HG03571 (cell line): ENCODE measurements at regions not wholly inside any gene's neighbourhood (a gene's known extent, or its start where the extent isn't known, plus 50 kb on each side); places are given as distances from the start of the nearest gene placed in this dataset.

Experiments used
- ATAC-seq: cut with Tn5 transposase; IDR thresholded peaks from one replicate; pipeline ENCODE4 v1.9.1; 2021; ENCODE audit not compliant: unreplicated experiment

- ATAC-seq, result no peak
Observed at GRCh38 chr4:17301266-17301665, 210.6 kb downstream of the QDPR start.

DNA sequence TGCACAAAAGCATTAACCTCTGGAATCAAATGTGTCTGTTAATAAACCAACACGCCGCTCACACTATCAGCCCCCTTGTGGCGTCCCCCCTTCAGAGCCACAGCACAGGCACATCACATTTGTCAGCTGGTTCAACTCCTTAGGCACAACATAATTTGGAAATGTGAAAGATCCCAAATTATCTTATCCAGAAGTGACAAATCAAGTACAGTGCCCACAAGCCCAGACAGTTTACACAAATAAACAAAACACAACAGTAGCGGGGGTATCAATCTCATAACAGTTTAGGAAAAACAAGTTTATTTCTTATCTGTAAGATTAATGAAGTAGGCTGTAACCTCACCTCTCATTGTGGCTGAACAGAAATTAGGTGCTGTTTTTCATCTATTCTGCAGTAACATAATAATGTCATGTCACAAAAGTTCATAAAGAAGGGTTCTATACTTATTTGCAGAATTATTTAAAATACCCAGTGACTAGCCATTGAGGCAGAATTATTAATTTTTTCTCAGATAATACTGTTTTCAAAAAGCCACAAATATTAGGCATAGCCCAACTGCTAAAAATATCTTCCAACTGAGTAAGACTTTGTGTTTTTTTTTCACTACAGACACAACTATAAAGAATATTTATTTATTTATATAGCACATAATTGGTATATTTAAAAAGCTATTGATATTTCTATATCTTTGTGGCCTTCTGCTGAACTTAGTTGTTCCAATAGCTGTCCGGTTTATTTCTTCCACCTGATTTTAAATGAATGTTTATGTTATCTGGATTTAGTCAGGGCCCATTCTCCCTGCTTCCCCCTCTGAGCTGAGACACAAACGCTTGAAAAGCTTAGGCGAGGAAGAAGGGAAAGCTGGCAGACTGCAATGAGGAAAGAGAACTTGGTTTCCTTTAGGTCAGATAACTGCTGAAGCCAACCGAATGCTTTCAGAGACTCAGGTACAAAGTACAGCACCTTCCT is 214.7 kb downstream of the QDPR start:
- no peak for ATAC-seq

DNA sequence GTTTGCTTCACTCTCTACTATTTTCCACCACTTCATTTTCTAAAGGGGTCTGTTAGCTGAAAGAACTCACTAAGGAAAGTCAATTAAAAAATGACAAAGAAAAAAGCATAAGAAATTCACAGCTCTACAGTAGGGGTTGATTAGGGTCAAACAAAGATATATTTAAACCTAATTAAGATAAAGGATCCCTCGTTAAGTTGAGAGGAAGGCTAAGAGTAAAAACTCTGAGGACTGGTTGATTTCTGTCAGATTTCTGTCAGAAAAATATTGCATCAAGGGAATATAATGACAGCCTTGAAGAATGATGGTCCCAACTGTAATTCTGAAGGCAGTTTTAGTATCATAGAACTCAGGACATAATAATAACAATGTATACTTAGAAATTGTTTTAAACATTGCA is 218.0 kb downstream of the QDPR start:
- ATAC-seq, result no peak

GRCh38 chr4:17288151-17288550 is 223.7 kb downstream of the QDPR start:
- no peak for ATAC-seq

- no peak for ATAC-seq
Observed at GRCh38 chr4:17286752-17287460, 225.0 kb downstream of the QDPR start.

DNA sequence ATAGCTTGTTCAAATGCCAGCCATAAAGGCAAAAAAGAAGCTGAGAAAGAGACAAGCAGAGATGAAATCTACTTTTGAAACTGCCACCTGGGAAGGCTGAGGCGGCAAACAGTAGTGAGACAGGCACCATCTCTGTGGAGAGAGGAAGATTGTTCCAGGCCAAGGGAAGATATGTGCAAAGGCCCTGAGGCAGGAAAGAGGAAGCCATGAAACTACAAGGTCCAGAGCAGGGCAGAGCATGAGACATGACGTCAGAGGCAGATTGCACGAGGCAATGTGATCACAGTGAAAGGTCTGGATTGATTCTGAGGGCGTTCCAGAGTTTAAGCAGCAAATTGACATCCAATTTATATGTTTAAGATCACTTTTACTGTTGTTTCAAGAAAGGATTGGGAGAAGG is 226.1 kb downstream of the QDPR start:
- ATAC-seq, result no peak

- ATAC-seq, result no peak
Observed at GRCh38 chr4:17284323-17285175, 227.3 kb downstream of the QDPR start.

GRCh38 chr4:17283832-17284231 is 228.1 kb downstream of the QDPR start:
- no peak for ATAC-seq

- ATAC-seq, result no peak
Observed at GRCh38 chr4:17283251-17283650, 228.6 kb downstream of the QDPR start.

DNA sequence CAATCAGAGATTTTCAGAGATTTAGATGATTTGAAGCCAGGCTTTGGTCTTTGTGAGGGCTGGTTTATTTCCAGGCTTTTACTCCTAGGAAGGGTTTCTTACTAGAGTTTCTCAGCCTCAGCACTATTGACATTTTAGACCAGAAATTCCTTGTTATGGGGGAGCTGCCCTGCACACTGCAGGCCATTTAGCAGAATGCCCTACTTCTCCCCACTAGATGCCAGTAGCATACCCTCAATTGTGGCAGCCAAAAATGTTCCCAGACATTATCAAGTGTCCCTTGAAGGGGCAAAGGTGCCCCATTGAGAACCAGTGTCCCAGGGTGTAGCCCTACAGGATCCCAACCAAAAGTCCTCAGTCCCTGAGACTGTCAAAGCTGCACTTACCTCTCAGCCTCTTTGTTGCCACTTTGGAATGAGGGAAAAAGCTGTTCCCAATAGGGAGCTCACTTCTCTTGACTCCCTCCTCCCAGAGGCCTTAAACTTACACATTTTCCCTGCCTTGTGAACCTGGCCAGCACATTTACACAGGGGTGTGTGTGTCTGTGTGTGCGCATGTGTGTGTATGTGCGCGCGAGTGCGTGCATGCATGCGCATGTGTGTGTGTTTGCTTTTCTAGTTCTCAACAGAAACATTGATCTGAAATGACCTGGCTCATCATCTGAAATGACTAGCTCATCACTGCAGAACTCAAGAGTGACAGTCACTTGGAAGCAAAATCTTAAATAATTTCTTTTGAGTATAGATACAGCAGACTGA is 231.4 kb downstream of the QDPR start:
- ATAC-seq, result no peak

DNA sequence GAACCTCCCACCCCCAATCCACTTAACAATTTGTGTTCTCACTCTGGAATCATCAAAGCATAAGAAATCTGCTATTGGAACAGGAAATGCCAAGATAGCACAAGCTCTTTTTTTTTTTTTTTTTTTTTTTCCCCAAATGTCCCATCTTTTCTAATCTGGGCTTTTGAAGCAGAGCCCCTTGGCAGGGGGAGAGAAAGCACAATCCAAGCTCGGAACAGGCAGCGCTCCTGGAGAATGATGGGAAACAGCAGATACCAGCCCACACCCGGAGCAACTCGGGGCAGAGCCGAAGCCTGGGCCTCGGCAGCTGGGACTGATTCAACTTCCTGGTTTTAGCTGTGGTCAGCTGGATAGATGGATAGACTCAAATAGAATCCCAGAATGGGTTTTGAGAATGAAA is 235.1 kb downstream of the QDPR start:
- no peak for ATAC-seq

DNA sequence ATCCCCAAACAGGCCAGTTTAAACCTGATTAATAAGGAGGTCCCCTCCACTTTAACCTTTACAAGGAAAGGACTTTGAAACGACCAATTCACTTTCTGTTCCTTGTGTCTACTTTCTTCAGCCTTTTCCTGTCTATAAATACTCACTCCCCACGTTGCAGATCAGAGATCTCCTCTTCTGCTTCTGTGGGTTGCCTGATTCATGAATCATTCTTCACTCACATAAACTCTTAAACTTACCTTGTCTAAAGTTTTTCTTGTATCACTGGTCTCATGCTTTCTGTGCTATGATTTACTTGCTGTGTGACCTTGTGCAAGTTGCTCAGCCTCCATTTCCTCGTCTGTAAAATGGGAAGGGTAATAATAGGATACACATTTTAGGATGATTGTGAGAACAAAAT is 236.1 kb downstream of the QDPR start:
- no peak for ATAC-seq

DNA sequence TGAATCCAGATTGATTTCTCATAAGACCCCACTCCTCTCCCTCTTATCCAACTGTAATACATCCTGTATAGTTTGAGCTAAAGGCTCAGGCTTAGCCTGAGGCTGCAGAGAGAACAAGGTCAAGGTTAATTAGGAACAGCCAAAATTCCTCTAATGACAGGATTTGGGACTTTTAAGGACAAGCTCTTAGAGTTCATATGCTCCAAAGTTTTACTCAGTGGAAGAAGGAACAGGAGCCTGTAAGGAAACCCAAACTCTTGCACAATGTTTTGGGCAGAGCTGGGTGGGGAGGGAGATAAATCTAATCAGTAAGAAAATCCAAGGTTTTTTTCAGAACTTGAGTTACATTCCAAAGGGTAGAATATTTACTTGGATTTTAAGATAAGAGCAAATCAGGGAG is 238.8 kb downstream of the QDPR start:
- no peak for ATAC-seq

- ATAC-seq, result no peak
Observed at GRCh38 chr4:17272154-17272553, 239.7 kb downstream of the QDPR start.

GRCh38 chr4:17265653-17266052 is 246.2 kb downstream of the QDPR start:
- ATAC-seq, result no peak

DNA sequence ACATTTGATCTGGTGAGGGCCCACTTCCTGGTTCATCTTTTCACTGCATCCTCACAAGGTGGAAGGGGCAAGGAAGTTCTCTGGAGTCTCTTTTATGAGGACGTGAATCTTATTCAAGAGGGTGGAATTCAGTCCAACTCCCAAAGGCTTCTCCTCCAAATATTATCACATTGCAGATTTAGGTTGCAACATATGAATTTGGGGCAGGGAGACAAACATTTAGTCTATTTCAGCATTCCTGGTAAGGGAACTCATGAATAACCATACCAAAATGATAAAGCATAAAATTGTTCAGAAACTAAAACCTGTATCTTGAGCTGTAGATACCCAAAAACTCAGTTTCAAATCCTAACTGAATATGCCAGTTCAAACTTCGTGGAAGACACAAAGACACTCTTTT is 246.8 kb downstream of the QDPR start:
- no peak for ATAC-seq

DNA sequence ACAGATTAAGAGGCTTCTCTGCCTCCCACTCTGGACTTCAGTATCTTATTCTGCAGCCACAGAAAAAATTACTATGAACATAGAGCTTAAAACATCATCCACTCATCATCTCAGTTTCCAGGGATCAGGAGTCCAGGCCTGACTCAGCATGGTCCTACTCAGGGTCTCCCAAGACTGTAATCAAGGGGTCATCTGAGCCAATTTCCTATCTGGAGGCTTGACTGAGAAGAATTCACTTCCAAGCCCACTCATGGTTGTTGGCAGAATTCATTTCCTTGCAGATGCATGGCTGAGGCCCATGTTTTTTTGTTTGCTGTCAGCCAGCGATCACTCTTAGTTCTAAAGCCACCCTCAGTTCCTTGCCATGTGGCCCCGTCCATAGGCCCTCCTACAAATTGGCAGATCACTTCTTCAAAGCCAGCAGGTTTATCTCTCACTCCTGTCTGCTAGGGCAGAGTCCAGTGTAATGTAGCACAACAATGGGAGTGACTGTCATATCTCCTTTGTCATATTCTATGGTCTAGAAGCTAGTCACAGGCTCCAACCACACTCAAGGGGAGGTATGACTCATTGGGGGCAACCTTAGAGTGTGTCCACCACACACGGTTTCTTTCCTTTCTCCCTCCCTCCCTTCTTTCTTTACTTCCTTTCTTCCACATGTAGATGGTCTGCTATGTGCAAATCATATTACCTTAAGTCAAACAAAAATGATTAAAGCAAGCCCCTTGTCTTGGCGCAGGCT is 251.6 kb downstream of the QDPR start:
- no peak for ATAC-seq

DNA sequence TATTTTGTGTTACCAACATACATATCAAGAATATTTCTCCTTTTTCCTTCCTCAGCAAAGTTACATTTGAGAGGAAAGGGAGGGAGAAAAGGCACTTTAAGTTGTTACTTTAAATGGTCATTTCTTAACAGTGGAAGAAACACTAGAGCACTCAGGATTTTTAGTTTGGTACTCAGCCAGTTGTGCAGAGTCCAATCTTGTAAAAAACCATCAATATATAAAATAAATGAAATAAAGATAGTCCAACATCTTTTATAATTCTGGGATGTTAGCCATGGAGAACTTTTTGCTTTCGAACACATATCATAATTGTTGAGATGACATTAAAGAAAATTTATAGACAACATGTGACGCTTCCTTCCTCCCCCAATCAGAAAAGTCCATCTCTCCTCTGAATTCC is 253.8 kb downstream of the QDPR start:
- no peak for ATAC-seq

DNA sequence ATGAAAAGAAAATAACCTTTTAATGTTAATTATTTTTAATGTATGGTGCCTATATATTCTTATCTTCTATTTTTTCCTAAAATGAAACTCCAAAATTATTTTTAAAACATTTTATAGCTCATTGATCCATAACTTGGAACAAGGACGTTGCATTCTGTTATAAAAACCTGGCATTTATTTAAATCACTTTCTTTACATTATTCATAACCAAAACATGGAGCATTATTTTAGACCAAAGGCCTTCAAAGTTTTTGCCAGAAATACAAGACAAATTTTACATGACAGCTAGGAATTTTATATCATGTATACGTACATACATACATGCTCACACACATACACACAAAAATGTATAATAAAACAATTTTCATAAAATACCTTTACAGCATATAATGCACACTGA is 259.8 kb downstream of the QDPR start:
- ATAC-seq, result no peak

DNA sequence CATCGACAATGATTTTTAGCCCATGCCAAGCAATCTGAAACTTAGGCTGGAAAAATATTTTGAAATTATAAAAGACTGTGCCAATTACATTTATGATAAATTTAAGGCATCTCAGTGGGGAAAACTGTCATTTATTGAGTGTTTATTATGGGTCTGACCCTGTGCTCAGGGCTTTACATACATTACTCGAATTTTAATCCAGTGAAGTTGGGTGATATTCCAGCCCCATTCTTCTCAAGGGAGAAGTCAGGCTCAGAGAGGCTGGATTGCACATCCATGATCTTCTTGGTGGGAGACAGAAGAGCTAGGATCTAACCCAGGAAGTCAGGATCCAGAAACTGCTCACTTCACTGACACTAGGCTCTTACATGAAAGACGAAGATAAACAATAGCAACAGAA is 260.8 kb downstream of the QDPR start:
- no peak for ATAC-seq
